SIG-M5 treated with dmso at 0.1 percent for 504 hours (cell line): ENCODE measurements at regions not wholly inside any gene's neighbourhood (a gene's known extent, or its start where the extent isn't known, plus 50 kb on each side); places are given as distances from the start of the nearest gene placed in this dataset.
A peak's percentile ranks its signal among the peaks of the same experiment; 100 is the strongest.

Source experiments
- DNase-seq: peaks from one replicate; lab custom pipeline; 2025; ENCODE audit not compliant: unreplicated experiment; lab: John Stamatoyannopoulos, UW

DNA sequence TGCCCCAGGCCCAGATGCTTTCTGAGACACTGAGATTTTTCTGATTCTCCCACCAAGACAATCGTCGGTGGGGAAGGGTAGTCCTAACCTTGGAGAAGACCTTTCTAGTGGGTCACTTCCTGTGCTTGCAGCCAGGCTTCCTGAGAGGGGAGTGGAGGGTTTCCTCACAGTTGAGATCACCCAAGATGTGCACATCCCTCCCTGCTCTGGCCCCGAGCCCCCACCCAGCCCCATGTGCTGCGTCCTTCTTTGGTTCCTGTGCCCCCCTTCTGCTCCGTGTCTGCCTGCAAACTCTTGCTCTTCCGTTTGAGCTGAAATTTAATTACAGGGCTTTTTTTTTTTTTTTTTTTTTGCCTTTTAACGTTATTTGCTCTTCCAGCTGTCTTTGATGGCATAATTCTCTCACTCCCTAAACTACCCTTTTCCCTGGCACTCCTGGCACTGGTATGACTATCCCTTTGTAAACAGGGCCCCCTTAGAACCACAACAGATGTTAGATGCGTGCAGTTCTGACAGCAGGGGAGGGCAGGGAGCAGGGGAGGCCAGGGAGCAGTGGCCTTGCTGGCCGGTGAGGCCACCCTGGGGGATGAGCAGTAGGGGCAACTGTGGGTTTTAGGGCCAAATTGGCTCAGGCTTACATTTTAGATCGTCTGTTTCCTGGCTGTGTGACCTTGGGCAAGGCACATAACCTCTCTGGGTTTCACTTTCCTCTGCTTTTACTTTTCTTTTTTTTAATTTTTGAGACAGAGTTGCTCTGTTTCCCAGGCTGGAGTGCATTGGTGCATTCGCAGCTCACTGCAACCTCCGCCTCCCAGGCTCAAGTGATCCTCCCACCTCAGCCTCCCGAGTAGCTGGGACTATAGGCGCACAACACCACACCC is 144.5 kb downstream of the PHETA1 start:
- DNase-seq, result peak; percentile 48

DNA sequence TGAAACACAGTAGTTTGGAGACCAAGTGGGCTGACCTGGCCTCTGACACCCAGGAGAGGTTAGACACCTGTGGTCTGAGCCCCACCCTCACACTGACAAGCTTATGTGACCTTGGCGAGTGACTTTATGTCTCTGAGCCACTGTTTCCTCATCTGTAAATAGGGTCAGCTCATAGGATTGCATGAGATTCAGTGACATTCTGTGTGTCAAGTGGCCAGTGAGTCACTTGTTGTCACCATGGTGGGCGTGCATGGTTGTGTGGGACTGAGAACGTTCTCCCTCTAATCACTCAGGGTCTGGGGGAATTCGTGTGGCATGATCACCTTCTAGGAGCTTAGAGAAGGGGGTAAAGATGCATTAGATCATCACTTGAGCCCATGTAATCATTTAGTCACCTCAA is 146.4 kb downstream of the PHETA1 start:
- no peak for DNase-seq

DNA sequence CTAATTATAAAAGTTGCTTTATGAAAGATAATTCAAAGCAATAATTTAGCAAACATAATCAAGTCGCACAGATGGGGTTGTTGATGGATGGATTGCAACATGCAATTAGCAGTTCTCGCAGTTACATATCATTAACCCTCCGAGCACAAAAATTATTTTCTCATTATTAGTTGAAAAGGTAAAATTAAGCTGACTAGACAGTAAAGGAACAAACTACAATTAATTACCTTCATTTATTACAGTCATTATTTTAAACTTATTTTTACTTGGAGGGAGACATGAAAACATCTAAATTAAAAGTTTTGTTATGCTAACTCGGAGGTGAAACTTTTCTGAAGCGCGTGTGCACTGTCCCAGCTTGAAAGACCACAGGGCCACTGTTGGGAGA is 146.9 kb downstream of the PHETA1 start:
- no peak for DNase-seq

DNA sequence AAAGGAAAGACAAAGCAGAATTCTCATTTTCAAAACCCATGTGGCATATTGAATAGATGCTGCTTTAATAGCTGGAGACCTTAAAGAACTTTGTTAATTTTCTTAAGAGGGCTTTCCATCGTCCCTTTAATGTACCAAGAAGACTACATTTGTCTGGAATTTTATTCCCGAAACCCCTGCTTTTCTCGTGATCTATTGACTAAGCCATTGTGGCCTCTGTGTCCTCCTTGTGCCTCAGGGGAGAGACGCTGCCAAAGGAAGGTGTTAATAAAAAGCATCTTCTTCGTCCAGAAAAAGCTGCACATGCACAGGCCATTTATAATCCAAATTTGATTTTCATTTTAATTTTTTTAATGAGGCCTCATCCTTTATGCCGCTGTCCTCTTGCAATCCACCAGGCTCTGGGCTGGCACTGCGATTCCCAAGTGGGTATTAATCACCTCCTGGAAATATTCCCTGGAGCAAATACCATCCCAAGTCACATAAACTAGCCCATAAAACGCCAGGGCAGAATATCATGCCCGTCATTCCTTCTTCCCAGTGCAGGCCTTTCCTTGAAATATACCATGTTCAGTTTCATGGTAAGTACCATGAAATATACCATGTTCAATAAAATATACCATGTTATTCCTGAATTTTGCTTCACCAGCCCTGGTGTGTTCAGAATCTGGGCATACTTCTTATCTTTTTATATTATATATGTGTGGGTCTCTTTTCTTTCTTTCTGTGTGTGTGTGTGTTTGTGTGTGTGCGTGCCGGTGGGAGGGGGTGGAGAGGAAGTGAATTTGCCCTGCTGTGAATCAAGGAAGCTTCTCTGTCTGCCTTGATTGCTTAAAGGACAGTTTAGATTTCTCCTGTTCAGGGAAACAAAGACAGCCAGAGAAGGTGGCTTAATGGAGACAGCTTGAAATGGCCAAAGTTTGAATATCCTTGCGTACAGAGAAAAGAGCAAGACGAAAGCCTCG is 147.6 kb downstream of the PHETA1 start:
- DNase-seq, result peak; percentile 17

DNA sequence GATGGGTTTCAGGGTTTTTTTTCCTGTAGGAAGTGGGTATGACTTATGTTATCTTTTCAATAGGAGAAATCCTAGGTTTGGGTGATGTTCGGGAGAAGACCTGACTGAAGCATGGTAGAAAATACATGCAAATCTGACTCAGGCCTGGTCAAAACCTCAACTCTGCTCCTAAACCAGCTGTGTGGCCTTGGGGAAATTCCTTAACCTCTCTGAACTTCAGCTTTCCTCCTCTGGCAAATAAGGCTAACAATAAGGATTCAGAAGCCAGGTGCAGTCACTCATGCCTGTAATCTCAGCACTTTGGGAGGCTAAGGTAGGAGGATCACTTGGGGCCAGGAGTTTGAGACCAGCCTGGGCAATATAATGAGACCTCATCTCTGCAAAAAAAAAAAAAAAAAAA is 148.5 kb downstream of the PHETA1 start:
- DNase-seq, result no peak

DNA sequence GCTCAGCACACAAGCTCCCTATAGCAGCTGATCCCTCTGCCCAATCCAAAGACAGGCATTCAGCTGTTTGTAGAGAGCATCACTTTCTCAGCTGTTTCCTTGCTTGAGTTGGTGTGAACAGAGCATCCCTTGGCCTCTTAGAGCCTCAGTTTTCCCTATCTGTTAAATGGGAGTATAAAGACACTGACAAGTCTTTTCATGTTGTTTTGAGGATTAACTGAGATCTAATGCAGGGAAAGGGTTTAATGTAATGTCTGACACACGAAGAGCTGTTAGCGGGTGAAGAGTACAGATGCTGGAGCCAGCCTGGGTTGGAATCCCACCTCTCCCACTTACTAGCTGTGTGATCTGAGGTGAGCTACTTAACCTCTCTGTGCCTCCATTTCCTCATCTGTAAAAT is 149.5 kb downstream of the PHETA1 start:
- no peak for DNase-seq

DNA sequence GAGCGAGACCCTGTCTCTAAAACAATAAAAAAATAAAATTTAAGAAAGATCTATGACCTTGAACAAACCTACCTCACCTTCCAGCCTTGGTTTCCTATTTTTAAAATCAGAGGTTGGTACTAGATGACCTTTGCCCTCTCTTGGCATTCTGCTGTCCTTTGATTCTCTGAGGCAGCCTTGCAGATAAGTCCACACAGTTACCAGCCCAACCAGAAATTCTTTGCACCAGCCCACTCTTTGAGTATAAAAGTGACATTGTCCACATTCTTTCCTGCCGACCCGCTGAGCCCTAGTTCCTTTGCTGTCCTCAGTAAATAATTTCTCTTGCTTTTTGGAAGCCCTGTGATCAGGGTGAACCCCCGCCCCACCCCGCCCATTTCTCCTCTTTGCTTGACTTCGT is 150.4 kb downstream of the PHETA1 start:
- DNase-seq, result no peak

DNA sequence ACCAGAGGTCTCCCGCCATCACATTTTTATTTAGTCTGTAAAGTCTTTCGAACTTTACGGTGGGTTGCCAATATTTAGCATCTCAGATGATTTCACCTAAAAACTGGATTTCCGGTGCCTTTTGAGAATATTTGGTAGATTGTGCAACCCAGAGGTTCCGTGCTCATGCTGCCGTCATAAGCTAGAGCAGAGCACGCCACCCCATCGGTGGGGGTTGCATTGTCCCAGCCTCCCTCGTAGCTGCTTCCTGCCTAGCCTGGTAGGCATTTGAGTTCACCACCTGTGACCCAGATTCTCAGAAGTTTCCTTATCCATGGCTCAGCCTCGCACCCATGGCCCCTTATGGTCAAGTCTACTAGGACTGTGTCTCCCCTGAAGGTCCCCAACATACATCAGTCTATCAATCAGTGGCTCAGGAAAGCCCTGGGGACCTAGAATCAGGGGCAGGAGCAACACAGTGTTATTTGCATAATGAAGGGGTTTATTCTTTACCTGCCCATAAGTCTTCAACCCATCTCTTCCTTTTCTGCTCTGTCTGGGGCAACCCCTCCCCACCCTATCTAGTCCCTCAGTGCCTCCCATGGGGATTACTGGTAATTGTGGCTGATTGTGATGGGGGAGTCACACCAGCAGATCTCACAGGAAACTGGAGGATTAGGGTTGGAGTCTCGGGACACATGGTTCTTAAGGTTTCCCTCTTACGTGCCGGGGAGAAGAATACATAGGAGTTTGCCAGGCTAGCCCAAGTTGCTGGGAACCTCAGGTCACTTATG is 152.3 kb downstream of the PHETA1 start:
- DNase-seq, result no peak

DNA sequence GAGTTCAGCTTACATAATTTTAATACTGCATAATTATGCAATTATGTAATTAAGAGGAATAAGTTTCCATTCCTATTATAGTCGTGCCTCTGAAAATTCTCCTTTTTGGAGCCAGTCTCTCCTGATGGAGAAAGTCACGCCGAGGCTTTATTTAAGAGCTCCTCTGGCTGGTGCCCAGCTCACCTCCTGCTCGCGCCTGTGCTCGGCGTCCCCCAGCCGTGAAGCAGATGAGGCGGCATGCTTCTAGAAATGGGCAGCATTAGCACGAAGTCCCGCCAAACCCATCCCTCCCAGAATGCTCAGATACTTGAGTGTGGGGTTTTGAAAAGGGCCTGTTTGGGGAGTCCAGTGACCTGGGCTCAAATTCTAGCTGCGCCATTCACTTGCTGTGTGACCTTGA is 153.0 kb downstream of the PHETA1 start:
- no peak for DNase-seq

DNA sequence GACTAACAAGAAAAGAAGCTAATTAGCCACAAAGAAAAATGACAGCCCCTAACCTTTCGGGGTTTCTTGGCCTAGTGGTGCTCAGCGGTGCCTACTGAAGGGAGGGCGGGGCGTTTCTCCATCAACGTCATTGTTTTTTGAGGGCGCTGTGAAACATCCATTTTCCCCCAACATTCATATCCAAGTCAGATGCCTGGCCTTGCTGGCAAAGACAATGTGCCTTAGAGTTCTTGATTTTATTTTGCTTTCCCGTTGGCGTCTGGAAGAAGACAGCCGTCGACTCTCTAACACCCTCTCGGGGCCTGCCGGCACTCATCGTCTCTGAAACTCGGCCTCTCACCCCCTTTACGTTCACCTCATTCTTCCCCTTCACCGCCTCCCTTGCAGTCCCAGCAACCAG is 154.5 kb downstream of the PHETA1 start:
- DNase-seq, result no peak

DNA sequence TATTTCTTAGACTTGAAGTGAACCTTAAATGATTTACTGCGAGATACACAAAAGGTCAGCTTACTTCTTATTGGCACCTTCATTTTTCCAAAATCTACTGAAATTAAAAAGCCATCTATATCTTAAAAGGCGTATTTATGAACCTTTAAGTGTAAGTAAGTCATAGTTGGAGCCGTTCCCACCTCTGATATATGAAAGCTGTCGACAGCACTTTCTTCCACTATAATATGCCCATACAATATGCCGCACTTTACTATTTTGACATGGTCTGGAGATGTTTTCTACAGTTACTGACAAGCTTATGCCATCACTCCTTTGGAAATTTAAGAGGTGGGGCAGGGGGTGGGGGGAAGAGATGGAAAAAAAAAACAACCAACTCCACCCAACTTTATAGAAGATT is 155.3 kb downstream of the PHETA1 start:
- no peak for DNase-seq

DNA sequence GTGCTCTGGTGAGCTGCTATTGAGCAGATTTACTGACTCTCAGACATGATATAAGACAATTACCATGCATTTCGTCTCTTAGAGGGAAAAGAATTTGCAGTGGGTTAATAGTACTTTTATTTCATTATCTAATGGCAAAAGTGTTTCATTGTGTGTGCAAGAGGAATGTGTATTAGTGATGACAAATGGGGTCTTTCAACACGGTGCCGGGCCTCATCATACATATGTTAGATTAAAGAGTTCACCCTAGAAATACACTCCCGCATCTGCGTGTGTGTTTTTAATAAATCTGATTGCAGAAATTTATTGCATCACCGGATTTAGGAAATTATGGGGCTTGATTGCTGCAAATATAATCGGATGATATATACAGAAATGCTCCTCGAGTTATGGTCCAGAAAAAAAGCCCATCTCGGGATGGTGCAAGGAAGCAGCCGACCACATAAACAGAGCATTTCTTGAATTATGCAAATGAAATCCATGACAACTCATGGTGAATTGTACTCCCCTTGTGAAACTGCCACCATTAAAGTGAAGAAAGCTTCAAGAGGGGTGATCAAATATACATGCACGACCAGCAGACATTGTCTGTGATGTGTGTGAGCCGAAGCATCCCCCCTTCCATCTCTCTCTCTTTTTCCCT is 156.0 kb downstream of the PHETA1 start:
- DNase-seq, result no peak

DNA sequence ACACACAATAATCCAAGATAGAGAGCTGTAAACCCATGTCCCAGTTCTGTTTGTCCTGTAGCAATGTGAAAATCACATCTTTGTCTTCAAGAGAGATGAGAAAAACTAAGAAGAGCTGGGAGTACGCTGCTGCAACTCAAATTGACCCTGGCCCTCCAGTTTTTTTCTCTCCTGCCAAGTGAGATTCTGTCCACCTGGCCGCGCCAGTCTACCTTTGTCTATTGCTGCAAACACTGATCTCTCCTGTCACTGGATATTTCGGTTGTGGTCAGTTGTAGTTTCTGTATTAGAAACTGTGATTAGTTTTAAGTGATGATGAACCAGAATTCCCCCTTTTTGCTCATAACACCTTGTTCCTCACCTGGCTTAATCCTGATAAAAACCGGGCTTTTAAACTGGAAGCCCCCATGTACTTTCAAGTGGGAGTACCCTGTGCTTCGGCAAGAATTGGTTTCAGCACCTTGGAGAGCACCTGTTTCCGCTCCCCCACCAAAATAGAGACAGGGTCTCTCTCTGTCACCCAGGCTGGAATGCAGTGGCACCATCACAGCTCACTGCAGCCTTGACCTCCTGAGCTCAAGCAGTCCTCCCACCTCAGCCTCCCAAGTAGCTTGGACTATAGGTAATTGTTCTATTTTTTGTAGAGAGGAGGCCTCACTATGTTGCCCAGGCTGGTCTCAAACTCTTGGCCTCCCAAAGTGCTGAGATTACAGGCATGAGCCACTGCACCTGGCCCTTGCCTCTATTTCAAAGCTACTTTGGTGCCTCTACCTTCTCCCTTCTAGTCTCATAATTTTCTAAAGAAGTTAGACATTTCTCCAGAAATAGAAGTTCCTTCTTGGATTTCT is 156.8 kb downstream of the PHETA1 start:
- DNase-seq, result no peak

DNA sequence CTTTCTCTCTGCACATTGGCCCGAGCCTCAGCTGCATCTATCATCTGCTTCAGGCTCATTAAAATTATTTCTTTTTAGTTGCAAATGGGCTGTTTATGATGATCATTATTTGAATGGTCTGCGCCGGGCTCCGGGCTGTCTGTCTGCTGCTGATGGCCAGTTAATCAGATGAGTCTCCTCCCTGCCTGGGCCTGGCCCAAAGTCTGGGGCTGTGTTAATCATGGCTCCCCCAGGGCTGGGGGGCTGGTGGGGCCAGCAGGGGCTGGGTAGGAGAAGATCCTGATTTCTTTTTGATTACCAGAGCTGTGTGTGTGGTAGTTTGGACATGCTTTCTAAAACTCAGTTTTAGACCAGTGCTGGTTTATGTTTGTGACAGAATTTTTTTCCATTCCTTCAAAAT is 159.1 kb downstream of the PHETA1 start:
- no peak for DNase-seq

DNA sequence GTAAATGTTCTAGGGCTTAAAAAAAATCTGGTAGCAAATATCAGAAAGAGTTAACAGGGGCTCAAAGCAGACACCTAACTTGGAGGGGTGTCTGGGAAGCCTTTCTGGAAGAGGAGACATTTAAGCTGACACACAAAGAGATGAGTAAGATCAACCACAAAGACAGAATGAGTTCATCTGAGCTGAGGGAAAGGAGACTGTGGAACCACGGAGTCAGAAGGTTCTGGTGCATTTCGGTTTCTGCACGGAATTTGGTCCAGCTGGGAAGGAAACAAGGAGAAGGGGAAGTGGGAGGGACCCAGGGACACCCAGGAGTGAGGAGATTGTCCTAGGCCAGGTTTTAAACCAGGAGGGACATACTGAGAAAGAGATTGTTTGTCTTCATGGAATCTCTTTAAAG is 161.1 kb downstream of the PHETA1 start:
- DNase-seq, result no peak

DNA sequence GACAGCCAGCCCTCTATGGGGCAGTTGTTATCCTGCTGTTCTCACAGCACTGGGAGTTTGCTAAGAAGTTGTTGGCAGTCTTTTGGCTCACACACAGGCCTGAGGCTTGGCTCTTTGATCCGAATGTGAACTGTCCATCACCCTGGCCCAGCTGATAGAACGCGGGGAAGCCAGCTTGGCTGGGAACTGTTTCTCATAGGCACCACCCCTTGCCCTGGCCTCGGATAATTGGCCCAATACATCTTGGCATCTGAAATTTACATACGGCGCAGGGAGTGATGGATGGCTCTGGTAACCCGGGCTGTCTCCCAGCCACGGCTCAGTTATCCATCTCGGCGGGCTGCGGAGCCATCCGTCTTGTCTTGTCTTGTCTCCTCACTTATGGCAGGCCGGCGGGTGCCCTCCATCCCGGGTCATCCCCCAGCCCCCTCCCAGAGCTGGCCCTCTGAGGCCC is 164.1 kb downstream of the PHETA1 start:
- DNase-seq, result no peak

DNA sequence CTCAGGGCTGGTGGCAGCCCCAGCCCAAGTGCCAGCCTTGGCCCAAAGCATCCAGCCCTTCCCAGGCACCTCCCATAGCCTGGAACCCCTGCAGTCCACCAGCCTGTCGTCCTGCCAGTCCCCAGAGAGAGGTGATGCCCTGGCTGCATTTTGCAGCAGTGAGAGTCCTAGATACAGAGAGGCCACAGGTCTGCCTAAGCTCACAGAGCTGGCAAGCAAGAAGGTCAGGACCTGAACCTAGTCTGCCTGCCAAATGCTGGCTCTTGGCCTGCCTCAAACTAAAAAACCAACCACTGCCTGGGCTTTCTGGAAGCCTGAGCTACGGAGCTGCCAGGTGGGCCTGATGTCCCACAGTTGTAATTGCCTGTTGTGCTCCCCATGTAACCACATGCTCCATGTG is 164.9 kb downstream of the PHETA1 start:
- no peak for DNase-seq

DNA sequence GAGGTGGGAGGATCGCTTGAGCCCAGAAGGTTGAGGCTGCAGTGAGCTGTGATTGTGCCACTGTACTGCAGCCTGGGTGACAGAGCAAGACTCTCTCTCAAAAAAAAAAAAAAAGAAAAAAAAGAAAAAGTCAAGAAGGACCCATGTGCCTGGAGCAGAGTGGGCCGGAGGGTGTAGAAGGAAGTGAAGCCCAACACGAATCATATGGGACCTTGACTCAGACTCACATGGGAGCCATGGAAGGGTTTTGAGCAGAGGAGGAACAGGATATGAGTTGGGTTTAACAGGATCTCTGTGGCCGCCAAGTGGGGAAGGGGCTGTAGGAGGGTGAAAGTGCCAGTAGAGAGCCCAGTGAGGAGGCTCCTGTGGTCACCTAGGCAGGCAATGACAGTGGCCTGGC is 165.4 kb downstream of the PHETA1 start:
- no peak for DNase-seq

DNA sequence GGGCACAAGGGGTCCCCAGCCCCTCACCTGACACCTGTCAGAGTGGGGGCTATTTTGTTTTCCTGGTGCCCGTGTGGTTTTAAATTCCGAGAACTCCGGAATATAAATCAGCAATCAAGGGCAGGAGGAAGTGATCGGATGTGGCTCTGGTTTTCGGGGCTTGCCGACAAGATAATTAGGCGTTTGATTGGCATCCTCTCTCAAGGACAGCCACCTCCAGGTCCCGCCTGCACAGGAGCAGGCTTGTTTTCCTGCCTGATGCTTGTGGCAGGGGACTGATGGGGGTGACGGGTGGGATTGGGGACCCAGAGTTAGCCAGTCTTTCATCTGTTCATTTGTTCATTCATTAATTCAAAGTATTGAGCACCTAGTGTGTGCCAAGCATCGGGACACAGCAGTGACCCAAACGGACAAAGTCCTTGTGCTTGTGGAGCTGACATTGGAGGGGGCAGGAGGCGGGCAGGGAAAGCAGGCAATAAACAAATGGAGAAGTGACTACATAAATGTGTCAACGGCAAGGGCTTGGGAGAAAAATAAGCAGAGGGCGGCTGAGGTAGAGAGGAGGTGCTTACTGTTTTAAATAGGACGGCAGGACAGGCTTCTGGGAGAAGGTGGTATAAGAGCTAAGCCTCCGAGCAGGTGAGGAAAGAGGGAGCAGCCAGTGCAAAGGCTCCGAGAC is 166.5 kb downstream of the PHETA1 start:
- DNase-seq, result no peak
